GM21381 (cell line): ENCODE measurements at regions not wholly inside any gene's neighbourhood (a gene's known extent, or its start where the extent isn't known, plus 50 kb on each side); places are given as distances from the start of the nearest gene placed in this dataset.
A peak's percentile ranks its signal among the peaks of the same experiment; 100 is the strongest.
"Not testable (repeated sequence)": the region's sequence is repeated elsewhere in the genome, so short reads cannot be mapped to it uniquely, and the experiment has no call there.

Experiments used
- ATAC-seq: cut with Tn5 transposase; IDR thresholded peaks from one replicate; pipeline ENCODE4 v1.9.1; 2021; ENCODE audit warnings: mild to moderate bottlenecking, moderate library complexity; ENCODE audit not compliant: unreplicated experiment

DNA sequence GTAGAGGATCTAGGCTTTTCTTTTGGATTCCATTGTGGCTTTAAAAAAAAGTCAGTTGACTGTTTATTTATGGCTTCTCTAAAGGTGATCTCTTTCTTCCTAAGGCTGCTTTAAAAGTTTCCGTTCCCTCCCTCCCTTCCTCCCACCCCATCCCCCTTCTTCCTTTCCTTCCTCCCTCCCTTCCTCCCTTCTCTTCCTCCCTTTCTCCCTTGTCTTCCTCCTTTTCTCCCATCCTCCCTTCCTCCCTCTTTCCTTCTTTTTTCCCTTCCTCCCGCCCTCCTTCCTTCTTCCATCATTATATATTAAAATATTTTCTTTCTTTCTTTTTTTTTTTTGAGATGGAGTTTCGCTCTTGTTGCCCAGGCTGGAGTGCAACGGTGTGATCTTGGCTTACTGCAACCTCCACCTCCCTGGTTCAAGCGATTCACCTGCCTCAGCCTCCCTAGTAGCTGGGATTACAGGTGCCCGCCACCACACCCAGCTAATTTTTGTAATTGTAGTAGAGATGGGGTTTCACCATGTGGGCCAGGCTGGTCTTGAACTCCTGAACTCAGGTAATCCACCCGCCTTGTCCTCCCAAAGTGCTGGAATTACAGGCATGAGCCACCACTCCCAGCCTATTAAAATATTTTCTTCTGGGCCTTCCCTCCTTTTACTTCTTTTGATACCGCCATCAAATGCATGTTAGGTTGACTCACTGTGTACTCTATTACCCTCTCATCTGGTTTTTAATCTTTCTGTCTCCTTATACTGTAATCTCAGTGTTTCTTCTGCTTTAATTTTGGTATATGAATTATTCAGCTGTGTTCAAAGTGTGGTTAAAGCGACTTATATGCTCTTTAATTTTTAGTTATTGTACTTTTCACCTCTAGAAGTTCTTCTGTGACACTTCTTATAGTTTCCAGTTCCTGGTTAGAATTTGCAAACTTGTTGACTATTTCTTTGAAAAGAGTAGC lies 59.2 kb upstream of the ATP5PO start:
- no peak for ATAC-seq

- ATAC-seq = no peak
These were observed 57.7 kb upstream of the ATP5PO start for GRCh38 chr21:33973268-33973667.

DNA sequence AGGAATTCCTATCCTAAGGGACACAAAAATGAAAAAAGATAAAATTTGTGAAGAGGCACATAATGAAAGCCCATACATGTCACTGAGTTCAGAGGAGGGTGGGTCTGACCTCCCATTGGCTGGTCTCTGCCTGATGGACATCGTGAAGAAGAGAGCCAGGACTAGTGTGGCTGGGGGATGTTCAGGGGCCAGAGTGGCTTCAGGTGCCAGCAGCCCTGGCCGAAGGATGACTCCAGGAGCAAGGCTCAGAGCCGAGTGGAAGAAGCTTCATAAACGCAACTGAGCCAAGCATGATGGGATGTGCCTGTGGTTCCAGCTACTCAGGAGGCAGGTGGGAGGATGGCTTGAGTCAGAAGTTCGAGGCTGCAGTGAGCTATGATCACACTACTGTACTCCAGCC lies 56.9 kb upstream of the ATP5PO start:
- no peak for ATAC-seq

DNA sequence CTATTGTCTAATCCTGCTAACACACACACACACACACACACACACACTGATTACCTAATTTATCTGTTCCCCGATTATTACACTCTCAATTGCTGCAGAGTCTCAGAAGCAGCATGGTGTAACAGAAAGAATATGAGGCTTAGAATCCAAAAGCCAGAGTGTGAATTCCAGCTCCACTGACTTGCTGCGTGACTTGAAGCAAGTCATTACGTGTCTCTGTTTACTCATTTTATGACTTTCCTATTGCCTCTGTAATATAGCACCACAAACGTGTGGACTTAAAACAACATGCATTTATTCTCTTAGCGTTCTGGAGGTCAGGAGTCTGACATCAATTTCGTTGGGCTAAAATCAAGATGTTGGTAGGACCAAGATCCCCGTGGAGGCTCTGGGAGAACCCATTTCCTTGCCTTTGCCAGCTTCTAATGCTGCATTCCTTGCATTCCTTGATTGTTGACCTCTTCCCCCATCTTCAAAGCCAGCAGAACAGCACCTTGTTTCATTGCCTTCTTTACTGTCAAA lies 55.9 kb upstream of the ATP5PO start:
- no peak for ATAC-seq

- no peak for ATAC-seq
These were observed 54.0 kb upstream of the ATP5PO start for GRCh38 chr21:33969581-33969980.

- ATAC-seq = no peak
These were observed 53.4 kb upstream of the ATP5PO start for GRCh38 chr21:33968995-33969348.

DNA sequence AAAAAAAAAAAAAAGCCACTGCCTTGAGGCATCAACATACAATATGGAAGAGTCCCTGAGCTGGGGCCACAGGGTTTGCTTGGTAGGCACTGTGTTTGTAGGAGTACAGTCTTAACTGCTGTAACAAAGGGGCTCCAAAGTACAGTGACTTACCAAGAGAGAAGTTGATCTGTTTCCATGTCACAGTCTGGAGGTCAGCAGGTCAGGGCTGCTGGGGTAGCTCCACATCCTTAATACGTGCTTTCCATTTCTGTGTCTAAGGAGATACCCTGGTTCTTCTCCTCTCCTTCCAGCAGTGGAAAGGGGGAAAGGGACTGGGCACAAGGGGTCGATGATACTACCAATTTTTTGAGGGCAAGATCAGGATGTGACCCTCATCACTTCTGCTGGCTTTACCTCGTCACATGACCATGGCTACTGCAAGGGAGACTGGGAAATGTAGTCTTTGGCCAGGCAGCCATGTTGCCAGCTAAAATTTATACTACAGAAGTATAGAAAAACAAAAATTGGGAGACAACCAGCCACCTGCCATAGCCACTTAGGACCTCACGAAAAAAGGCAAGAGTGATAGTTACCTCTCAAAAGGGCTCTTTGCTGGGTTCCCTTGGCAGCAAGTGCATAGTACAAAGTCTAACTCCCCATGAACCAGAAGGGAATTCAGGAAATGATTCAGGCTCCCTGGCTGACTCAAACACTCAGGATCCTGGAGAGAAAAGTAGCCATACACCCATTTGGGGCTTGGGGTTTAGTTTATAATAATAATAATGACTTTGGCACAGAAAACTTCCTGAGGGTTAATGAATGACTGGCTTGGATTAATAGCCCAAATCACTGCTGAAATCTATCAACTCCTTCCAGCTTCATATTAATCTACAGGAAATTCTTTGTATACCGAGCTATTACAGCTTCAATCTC lies 52.7 kb upstream of the ATP5PO start:
- peak; percentile 64 for ATAC-seq

- no peak for ATAC-seq
These were observed 51.5 kb upstream of the ATP5PO start for GRCh38 chr21:33967086-33967571.

DNA sequence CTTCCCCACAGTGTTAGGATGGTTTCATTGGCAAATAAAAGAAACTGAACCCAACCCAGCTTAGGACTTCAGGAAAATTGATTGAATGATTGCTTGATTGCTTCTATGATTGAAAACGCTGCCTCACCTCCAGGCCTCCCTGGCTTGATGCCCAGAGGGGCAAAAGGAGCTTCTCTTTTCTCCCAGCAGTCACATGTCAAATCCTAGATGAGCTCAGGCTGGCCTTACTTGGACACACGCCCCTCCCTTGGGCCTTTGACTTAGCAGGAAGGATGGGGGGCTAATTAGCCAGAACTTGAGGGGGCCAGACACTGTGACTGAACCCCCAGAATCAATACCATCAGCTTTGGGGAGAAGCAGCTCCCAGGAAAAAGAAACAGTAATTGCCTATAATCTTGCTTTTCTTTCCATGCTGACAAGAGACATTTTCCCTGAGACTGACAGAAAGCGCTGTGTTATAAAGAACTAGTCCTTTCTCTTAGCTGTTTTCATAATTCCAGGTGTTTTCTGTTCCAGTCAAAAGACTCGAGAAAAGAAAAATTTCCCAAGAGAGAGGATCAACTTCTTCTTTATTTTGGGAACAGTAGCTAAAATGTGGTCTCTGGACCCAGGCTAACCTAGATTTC lies 50.8 kb upstream of the ATP5PO start:
- no peak for ATAC-seq

DNA sequence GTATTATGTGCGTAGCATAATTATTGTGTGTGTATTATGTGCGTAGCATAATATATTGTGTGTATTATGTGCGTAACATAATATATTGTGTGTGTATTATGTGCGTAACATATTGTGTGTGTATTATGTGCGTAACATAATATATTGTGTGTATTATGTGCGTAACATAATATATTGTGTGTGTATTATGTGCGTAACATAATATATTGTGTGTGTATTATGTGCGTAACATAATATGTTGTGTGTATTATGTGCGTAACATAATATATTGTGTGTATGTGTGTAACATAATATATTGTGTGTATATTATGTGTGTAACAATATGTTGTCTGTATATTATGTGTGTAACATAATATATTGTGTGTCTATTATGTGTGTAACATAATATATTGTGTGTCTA lies 50.1 kb upstream of the ATP5PO start:
- ATAC-seq = not testable (repeated sequence)
